IPS DF 4.7 (cell line): ENCODE measurements at regions not wholly inside any gene's neighbourhood (a gene's known extent, or its start where the extent isn't known, plus 50 kb on each side); places are given as distances from the start of the nearest gene placed in this dataset.

Experiments used
- DNase-seq: peaks from one replicate; pipeline ENCODE4 v3.0.0-alpha.2; 2013; ENCODE audit warnings: low spot score; ENCODE audit errors: extremely low read depth

DNA sequence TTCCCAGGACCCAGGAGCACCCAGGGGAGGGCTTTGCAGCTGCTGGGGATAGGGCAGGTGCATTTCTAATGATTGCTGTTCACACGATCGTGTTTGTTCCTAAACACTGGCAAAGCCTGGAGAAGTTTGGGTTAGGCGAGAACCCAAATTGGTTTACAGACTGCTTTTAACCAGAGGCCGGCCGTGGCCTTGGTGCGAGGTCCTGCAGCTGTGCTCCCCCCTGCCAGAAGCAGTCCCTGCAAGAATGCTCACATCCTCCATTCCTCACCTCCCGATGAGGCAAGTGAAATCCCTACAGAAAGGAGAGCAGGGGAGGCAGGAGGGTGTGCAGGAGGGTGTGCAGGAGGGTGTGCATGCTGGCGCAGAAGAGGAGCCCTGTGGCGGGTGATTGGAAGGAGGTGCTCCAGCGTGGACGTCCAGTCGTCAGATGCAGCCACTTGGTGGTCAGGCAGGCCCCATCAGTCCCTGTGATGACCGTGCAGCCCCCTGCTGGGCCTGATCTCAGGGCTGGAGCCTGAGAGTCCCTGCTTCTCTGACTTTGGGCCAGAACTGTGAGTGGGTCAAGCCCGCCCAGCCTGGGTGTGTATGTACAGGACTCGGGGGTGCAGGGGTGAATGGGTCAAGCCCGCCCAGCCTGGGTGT is 55.7 kb upstream of the FRMD1 start:
- DNase-seq = no peak

DNA sequence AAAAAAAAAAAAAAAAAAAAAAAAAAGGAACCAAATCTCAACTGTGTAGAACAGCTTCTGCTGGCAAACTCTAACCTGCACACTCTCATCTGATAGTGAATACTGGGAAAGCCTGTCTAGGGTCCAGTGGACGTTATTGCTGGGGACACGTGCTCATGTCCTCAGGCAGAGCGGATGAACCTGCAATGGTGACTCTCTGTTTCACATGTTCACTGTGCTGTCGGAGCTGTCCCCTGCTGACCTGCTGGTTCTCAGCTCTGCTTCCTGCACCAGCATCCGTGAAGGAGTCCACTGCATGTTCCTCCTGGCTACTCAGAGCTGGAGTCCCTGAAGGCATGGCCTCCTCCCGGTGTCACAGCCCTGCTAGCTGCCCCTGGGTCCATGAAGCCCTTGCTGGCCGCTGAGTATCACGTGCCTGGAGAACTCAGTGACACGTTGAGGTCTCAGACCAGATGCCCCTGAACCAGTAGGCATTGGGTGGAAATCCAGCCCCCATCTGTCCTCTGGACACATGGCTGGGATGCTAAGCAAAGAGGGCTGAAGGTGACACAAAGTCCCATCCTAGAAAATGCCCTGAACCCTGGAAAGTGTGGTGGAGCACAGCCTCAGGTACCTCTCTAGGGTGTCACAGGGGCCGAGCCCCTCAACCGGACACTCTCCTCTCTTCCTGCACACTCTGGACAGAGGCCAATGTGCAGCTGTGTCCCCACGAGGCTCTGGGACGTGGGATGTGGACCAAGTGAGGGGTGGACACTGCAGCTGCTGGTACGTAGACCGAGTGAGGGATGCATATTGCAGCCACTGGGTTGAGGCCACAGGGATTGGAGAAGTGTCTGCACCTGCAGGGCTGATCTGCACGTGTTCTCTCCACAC is 54.9 kb upstream of the FRMD1 start:
- DNase-seq = no peak

GRCh38 chr6:168133168-168133561 is 54.2 kb upstream of the FRMD1 start:
- DNase-seq = no peak

- no peak for DNase-seq
These were observed 53.6 kb upstream of the FRMD1 start for GRCh38 chr6:168132531-168133167.

GRCh38 chr6:168131464-168132415 is 52.7 kb upstream of the FRMD1 start:
- DNase-seq = no peak

DNA sequence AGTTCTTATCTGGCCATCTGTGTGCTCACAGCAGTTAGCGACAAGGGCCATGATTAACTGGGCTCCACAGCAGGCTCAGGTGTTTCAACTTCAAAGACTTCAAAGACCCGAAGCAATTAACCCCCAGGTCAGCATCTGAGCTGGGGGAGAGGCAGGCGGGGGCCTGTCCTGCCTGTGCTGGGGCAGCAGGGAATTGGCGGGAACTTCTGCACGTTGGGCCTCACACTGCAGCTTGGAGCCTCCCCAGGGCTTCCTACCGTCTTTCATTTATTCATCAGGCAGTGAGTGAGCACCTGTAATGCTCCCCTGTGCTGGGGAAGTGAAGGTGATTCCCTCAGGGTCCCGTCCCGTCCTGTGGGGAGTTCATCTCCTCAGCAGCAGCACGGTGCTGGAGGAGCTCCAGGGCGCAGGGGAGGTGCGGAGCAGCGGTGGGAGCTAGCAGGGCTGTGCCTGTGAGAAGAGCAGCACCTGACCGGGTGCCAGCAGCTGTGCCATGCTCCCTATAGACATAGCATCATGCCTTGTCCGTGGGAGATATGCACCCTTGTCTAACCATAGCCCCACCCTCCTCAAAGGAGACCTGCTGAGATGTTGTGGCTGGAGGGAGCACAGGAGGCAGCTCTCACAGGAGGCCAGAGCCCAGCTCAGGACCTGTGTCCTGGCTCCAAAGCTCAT is 51.8 kb upstream of the FRMD1 start:
- no peak for DNase-seq

- no peak for DNase-seq
These were observed 51.2 kb upstream of the FRMD1 start for GRCh38 chr6:168130168-168130696.

GRCh38 chr6:168129292-168130167 is 50.5 kb upstream of the FRMD1 start:
- DNase-seq = no peak

DNA sequence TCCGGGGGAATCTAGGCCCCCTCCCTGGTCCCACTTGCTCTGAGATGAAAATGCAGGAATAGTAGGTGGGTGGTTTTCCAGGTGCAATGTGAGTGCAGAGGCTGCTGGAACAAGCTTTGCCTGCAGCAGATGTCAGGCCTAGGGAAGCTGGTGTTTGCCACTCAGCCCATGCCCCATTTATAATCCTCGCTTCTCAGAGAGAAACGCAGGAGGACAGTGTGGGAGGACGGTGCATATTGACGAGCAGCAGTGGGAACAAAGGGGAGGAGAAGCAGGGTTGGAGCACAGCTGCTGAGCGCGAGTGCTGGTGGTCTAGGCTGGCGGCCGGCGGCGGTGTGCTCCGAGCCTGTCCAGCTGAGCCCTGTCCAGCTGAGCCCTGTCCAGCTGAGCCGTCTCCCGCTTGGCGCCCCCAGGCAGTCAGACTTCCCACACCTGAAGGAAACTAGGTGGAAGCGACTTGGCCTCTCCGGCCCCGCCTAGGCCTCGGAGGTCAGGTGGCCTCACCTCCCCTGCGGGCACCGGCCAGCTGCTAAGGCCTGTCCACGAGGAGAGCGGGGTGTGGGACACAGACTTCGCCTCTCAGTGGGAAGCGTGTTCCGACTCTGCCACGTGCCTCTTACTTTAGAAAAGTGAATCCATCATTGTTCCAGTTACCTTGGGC is 49.7 kb upstream of the FRMD1 start:
- no peak for DNase-seq
